ENCODE measurements at regions not wholly inside any gene's neighbourhood (a gene's known extent, or its start where the extent isn't known, plus 50 kb on each side); places are given as distances from the start of the nearest gene placed in this dataset.
"Not testable (repeated sequence)": the region's sequence is repeated elsewhere in the genome, so short reads cannot be mapped to it uniquely, and the experiment has no call there.

DNA sequence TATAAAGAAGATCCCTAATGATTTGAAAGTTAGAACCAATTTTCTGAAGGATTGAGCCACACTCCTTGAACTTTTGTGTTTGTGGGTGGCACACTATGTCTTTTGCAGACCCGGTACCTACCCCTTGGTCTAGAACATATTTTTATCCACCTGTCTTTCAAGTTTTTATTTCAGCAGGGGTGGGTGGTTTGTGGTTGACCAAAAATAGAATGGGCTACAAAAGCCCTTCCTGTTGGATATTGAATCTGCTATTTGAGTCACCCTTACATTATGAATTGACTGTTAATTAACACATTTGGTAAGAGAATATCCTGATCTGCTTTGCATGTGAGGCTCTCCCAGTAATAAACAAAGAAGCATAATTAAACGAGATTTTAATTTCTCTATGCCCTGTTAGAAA lies 401.2 kb downstream of the POTEH start:
- BruUV-seq (replicated peaks); DNase-seq (ENCODE audit: low read depth, low spot score); H3K9me3 ChIP-seq (ENCODE audit: control insufficient read depth, insufficient read depth, low read depth, low read length); H3K4me3 ChIP-seq (ENCODE audit: low read depth in 2 of 2, low read length in 2 of 2); POLR2A ChIA-PET; H3K4me1 ChIP-seq (ENCODE audit: control insufficient read depth, insufficient read depth, low read length); CTCF ChIA-PET; intact Hi-C loops (cut with micrococcal nuclease; ENCODE audit: unreplicated experiment); H3K36me3 ChIP-seq (ENCODE audit: control insufficient read depth, insufficient read depth, low read length); H3K27me3 ChIP-seq (ENCODE audit: control insufficient read depth, insufficient read depth, low read length); ATAC-seq; H3K27ac ChIP-seq (ENCODE audit: low read length); in situ Hi-C loops (cut with HindIII; ENCODE audit: low pct_unique_long_range_greater_than_20kb, low sequenced_read_pairs): not testable (repeated sequence)

- ATAC-seq; H3K27me3 ChIP-seq (ENCODE audit: control insufficient read depth, insufficient read depth, low read length); DNase-seq (ENCODE audit: low read depth, low spot score); in situ Hi-C loops (cut with HindIII; ENCODE audit: low pct_unique_long_range_greater_than_20kb, low sequenced_read_pairs); POLR2A ChIA-PET; H3K4me1 ChIP-seq (ENCODE audit: control insufficient read depth, insufficient read depth, low read length); H3K36me3 ChIP-seq (ENCODE audit: control insufficient read depth, insufficient read depth, low read length); H3K4me3 ChIP-seq (ENCODE audit: low read depth in 2 of 2, low read length in 2 of 2); H3K9me3 ChIP-seq (ENCODE audit: control insufficient read depth, insufficient read depth, low read depth, low read length); H3K27ac ChIP-seq (ENCODE audit: low read length); BruUV-seq (replicated peaks); CTCF ChIA-PET; intact Hi-C loops (cut with micrococcal nuclease; ENCODE audit: unreplicated experiment): not testable (repeated sequence)
These were observed 415.3 kb downstream of the POTEH start for GRCh38 chr22:16105121-16105520.

DNA sequence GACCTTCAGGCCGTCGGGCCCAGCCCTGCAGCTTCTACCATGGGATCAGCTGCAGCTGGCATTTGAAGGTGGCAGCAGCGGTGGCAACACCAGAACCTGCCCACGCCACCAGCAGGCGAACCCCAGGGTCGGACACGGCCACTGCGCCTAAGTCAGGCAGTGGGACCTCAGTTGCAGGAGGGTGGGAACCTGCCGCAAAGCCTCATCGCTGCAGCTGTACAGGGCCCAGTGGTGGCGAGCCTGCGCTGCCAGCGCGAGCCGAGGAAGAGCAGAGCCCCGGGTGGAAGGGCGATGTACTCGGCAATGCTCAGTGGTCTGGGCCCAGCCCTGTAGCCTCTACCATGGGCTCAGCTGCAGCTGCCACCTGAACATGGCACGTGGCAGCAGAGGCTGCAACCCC lies 441.6 kb downstream of the POTEH start:
- BruUV-seq (replicated peaks); ATAC-seq: not testable (repeated sequence)

DNA sequence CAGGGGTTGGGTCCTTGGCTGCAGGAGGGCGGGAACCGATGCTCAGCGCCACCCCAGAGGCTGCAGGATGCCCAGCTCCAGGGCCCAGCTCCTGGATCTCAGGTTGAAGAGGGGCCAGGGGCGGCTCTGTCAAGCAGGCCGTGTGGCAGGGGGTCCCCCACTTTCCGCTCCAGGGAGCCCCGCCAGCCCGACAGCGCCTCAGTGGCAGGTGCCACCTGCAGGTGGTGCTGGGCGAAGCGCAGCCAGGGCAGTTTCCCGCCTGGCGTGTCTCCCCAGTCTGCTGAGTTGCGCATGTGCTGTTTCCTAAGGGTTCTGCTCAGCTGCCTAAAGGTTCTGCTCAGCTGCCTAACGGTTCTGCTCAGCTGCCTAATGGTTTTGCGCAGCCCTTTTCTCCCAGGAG lies 442.1 kb downstream of the POTEH start:
- BruUV-seq (replicated peaks), result no TSS peak
- TF ChIP-seq REST (IDR thresholded peaks at IDR 0.05; ENCODE audit: insufficient read depth in 1 of 2, low read depth in 2 of 2, low read length in 1 of 2), result no peak
- TF ChIP-seq POLR2AphosphoS5 (IDR thresholded peaks at IDR 0.05; ENCODE audit: low read depth, low read length), result no peak
- TF ChIP-seq SIN3A (IDR thresholded peaks at IDR 0.05; ENCODE audit: borderline replicate concordance, insufficient read depth, low read depth, low read length), result no peak
- TF ChIP-seq TCF7L2 (IDR thresholded peaks at IDR 0.05; ENCODE audit: low read depth, low read length), result no peak
- TF ChIP-seq CTCF (IDR thresholded peaks at IDR 0.05), result no peak

More for the DNA sequence above, 441.6 kb downstream of the POTEH start:
- DNase-seq (ENCODE audit: low read depth, low spot score); H3K27ac ChIP-seq (ENCODE audit: low read length); in situ Hi-C loops (cut with HindIII; ENCODE audit: low pct_unique_long_range_greater_than_20kb, low sequenced_read_pairs); H3K4me3 ChIP-seq (ENCODE audit: low read depth in 2 of 2, low read length in 2 of 2); H3K27me3 ChIP-seq (ENCODE audit: control insufficient read depth, insufficient read depth, low read length); H3K36me3 ChIP-seq (ENCODE audit: control insufficient read depth, insufficient read depth, low read length); intact Hi-C loops (cut with micrococcal nuclease; ENCODE audit: unreplicated experiment); H3K4me1 ChIP-seq (ENCODE audit: control insufficient read depth, insufficient read depth, low read length); H3K9me3 ChIP-seq (ENCODE audit: control insufficient read depth, insufficient read depth, low read depth, low read length); CTCF ChIA-PET; POLR2A ChIA-PET: not testable (repeated sequence)

DNA sequence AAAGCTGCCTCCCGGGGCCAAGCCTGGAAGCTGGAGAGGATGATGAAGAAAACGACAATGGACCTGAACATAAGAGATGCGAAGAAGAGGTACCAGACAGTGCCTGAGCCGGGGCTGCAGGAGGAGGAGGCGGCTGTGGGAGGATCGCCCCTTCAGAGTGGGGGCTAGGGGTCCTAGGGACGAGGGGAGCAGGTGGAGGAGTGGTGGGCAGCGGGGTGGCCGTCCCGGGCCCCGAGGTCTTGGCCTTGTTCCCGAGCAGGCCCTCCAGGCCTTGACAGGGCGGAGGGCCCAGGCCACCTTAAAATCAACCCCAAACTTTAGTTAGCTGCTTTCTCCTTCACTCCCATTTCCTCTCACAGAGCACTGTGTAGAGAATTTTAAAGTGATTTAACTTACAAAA lies 442.8 kb downstream of the POTEH start:
- H3K27ac ChIP-seq (ENCODE audit: low read length); ATAC-seq; H3K4me3 ChIP-seq (ENCODE audit: low read depth in 2 of 2, low read length in 2 of 2); H3K4me1 ChIP-seq (ENCODE audit: control insufficient read depth, insufficient read depth, low read length); intact Hi-C loops (cut with micrococcal nuclease; ENCODE audit: unreplicated experiment); DNase-seq (ENCODE audit: low read depth, low spot score); BruUV-seq (replicated peaks); in situ Hi-C loops (cut with HindIII; ENCODE audit: low pct_unique_long_range_greater_than_20kb, low sequenced_read_pairs); H3K9me3 ChIP-seq (ENCODE audit: control insufficient read depth, insufficient read depth, low read depth, low read length); POLR2A ChIA-PET; CTCF ChIA-PET; H3K36me3 ChIP-seq (ENCODE audit: control insufficient read depth, insufficient read depth, low read length); H3K27me3 ChIP-seq (ENCODE audit: control insufficient read depth, insufficient read depth, low read length): not testable (repeated sequence)

More for the DNA sequence above, 442.1 kb downstream of the POTEH start:
- intact Hi-C loops (cut with micrococcal nuclease; ENCODE audit: unreplicated experiment) (no loop called here), in situ Hi-C loops (cut with HindIII; ENCODE audit: low pct_unique_long_range_greater_than_20kb, low sequenced_read_pairs) (no loop called here)
- ATAC-seq, result no peak
- Histone ChIP-seq H3K27ac (ENCODE audit: low read length) (no peak overlapping the region), H3K27me3 (ENCODE audit: control insufficient read depth, insufficient read depth, low read length) (no peaks in the 10 kb centered on the region), H3K36me3 (ENCODE audit: control insufficient read depth, insufficient read depth, low read length) (no peaks in the 10 kb centered on the region), H3K4me1 (ENCODE audit: control insufficient read depth, insufficient read depth, low read length) (no peaks in the 10 kb centered on the region), H3K9me3 (ENCODE audit: control insufficient read depth, insufficient read depth, low read depth, low read length) (no peaks in the 10 kb centered on the region), H3K4me3 (ENCODE audit: low read depth in 2 of 2, low read length in 2 of 2) (no peak overlapping the region)
- no peak for DNase-seq (ENCODE audit: low read depth, low spot score)
- CTCF ChIA-PET, result no interaction called here
- POLR2A ChIA-PET, result no interaction called here

DNA sequence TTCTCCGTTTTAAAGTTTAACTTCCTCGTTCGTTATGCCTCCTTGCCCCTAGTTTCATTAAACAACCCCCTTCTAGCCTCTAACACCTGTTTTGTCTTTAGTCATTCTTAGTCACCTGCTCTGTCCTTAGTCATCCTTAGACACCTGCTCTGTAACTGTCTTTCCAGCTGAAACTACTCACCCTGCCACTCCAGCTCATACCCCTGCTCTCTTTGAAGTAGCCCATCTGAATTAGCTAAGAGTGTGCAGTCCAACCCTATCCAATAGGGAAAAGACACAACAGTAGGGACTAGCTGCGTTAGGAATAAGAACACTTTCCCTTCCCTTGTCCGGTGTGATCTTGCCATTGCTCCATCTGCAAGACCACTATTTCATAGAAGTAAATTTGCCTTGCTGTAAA lies 446.5 kb downstream of the CCT8L2 start:
- H3K4me1 ChIP-seq (ENCODE audit: control insufficient read depth, insufficient read depth, low read length); H3K36me3 ChIP-seq (ENCODE audit: control insufficient read depth, insufficient read depth, low read length); in situ Hi-C loops (cut with HindIII; ENCODE audit: low pct_unique_long_range_greater_than_20kb, low sequenced_read_pairs); DNase-seq (ENCODE audit: low read depth, low spot score); ATAC-seq; POLR2A ChIA-PET; H3K27me3 ChIP-seq (ENCODE audit: control insufficient read depth, insufficient read depth, low read length); CTCF ChIA-PET; H3K4me3 ChIP-seq (ENCODE audit: low read depth in 2 of 2, low read length in 2 of 2); H3K27ac ChIP-seq (ENCODE audit: low read length); BruUV-seq (replicated peaks); H3K9me3 ChIP-seq (ENCODE audit: control insufficient read depth, insufficient read depth, low read depth, low read length); intact Hi-C loops (cut with micrococcal nuclease; ENCODE audit: unreplicated experiment): not testable (repeated sequence)

Data from Panc1 (cell line).